ENCODE measurements at regions not wholly inside any gene's neighbourhood (a gene's known extent, or its start where the extent isn't known, plus 50 kb on each side); places are given as distances from the start of the nearest gene placed in this dataset.

DNA sequence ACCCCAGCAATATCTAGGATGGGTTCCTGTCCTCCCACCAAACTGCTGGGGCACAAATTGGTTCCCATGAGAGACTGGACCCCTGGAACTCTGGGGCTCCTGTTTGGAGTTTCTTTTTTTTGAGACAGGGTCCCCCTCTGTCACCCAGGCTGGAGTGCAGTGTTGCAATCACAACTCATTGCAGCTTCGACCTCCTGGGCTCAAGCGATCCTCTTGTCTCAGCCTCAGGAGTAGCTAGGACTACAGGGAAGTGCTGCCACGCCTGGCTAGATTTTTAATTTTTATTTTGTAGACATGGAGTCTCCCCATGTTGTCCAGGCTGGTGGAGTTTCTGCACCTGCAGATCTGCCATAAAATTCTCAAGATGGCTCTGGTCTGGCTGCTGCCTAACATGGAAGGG lies 56.3 kb upstream of the BRD7 start:
- TF ChIP-seq CTCF (conservative IDR thresholded peaks at IDR 0.05; ENCODE audit: low read depth, low read length) (no peak), EZH2 (IDR thresholded peaks at IDR 0.05; ENCODE audit: borderline replicate concordance, low read depth, low read length, poor library complexity, severe bottlenecking) (no peak)
